ENCODE measurements at regions not wholly inside any gene's neighbourhood (a gene's known extent, or its start where the extent isn't known, plus 50 kb on each side); places are given as distances from the start of the nearest gene placed in this dataset.

DNA sequence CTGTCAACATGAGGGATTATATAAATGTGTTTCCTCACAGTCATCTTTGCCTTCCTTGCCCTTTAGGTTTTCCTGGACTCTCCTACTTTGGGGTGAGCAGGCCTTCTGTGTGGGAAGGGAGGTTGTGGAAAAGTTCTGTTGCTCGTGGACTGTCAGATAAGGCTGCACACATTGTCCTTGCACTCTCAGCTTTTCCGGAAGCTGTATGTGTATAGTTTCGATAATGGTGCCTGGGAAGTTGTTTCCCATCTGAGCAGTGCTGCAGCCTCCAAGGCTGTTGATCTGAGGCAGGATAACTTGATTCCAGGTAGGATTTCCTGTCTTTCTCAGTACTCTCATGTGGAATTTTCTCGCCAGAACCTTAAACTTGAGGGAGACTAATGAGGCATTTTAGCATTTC is 297.8 kb upstream of the AZI2 start:
- no peak for DNase-seq (ENCODE audit: low read depth in 2 of 2)

DNA sequence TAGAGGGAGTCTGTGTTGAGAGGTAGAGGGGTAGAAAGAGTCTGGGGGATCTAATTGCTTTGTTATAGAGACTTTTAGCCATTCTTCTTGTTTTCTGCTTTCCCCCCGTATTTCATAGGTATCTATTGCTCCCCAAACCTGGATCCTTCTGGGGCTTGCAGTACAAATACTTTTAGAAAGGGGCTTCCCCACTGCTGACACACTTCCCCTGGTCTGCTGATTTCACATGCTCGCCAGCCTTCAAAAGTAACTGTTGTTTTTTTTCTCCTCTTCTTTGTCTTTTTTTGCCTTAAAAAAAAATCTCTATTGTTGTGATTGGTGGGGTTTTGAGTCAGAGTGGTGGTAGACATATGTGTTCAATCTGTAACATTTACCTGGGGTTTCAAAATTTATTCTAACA is 300.6 kb upstream of the AZI2 start:
- DNase-seq (ENCODE audit: low read depth in 2 of 2) = no peak

DNA sequence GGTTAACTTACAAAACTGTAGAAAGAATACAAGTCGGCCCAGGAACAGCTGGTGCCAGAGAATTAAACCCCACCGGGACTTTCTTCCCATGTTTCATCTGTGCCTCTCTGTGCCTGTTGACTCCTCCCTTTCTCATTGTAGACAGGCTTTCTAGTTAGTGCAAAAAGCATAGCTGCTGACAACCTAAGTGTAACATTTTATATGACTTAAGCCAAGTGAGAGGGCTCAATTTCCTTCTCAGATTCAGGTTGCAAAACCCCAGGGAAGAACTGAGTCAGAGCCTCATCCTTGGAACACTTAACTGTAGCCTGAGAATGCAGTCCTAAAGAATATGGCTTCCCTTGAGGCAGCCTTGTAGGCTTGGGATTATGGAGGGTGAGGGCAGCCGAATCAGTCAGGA is 302.5 kb upstream of the AZI2 start:
- no peak for DNase-seq (ENCODE audit: low read depth in 2 of 2)

DNA sequence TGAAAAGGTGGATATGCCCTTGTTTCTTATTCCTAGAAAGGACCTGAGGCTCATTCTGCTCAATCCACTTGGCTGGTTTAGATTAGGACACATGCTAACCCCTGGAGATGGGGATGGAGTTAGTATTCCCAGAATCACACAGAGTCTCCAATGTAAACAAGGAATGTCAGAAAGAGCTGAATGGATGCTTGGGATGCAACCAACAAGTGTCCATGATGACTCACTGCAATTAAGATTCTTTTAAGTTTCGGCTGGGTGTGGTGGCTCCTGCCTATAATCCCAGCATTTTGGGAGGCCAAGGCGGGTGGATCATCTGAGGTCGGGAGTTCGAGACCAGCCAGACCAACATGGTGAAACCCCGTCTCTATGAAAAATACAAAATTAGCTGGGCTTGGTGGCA is 315.5 kb upstream of the AZI2 start:
- DNase-seq (ENCODE audit: low read depth in 2 of 2) = no peak

DNA sequence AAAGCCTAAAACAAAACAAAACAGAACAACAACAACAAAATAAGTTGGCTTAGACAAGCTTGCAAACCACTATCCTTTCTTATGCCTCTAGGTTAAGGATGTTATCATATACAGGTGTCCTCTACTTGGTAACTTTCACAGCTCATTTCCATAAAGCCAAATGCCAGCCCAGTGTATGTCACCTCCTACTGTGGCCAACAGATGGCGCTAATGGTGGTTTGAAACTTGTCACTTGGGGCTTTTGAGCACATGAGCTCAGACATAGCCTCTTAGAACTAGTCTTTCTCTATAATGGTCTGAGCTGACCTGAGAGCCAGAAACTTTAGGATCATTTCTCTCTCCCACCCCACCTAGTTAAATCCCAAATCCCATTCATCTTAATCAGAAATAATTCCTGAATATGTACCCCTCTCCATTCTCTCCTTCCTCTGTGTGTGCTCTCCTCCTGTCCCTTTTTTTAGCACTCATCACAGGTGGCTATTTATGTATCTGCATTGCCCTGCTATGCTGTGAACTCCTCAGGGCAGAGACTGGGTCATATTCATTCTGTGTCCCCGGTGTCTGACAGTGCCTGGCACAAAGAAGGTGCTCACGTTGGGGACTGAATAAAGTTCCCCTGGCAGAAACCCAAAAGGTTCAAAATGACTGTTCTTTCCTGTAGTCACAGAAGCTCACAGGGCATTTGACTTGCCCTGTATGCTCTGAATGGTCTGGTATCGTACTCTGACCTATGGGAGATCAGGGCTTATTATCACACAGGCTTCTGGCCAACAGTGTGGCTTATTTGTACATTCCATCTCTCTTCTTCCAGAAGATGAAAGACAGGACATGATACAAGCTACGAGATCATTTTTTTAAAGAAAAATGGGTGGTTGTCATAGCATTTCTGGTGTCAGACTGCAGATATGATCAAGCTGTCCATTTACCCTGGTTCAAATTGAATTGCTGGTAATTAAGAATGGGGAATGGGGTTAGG is 319.3 kb upstream of the AZI2 start:
- peak; percentile 9 to 44 for DNase-seq (ENCODE audit: low read depth in 2 of 2)

DNA sequence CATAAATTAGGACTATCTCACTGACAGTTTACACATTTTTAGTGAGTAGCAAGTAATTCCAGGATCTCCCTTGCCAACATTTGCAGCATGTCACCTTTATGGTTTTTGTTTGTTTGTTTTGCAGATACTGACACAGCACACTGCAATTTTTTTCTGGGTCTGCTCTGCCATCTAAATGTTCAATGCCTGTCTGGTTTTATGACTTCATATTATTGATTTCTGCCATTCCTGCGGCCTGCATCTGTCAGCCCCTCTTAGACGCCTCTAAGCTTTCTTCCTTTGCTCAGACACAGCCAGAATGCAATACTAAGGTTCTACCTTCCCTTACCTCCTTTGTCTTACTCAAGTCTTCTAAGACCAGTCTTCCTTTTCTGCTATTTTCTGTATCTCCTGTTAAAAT is 321.2 kb upstream of the AZI2 start:
- no peak for DNase-seq (ENCODE audit: low read depth in 2 of 2)

DNA sequence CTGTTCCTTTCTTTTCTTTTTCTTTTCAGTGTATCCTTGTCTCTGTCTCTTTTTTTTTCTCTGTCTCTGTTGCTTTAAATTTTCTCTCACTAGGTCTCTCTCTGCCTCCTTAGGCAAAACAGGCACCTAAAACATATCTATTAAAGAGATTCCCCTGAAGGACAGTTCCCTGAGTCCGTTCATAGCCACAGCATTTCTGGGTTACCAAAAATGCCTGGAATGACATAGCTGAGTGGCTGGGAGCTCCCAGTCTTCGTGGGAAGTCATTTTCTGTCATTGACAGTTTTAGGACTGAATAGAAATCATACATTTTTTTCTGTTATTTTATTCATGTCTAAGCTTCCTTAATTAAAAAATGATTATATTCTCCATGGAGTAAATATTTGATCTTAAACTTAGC is 323.8 kb upstream of the AZI2 start:
- no peak for DNase-seq (ENCODE audit: low read depth in 2 of 2)

DNA sequence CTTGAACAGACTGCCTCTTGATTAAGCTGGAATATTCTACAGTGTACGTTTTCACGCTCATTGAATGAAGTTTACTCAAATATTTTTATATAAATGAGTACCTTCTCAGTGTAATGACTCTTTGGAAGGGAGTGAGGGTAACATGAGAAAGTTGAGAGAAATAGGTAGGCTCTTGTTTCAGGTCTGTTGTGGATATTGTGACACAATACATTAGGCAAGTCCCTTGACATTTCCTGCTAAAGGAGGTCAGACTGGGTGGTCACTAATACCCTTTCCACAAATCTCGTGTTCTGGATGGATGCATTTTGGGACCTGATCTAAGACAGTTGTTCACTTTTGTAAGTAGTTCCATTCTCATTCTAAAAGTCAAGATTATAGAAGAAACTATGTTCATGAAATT is 324.8 kb upstream of the AZI2 start:
- no peak for DNase-seq (ENCODE audit: low read depth in 2 of 2)

DNA sequence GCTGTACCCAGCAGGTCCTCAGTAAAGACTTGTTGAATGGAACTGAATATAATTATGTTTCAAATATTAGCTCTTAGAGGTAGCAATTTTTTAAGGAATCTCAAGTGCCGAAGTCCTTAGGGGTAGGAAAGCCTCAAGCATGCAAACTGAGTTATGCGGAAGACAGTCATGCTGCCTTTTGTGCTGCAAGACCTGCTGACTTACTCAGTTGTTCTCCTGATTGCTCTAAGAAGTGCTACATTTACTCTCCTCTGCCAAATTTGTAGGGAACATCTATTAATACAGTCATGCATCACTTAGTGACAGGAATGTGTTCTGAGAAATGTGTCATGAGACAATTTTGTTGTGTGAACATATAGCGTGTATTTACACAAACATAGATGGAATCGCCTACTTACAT is 325.6 kb upstream of the AZI2 start:
- no peak for DNase-seq (ENCODE audit: low read depth in 2 of 2)

DNA sequence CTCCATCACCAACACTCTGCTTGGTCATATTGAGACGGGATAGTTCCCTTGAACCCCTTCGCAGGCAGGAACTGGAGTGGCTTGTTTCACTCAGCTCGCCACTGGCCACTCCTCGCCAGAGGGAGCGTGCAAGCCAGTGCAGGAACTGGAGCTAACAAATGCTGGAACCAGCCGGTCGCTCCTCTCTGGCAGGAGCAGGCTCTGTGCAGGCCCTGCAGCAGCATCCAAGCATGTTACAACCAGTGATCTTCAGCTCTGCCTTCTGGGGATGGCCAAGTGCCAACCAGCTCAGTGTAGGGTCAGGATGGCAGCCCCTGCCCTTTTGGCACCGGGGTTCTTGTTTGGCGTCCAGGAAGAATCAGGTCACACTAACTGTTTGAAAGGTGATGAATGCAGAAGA is 329.0 kb upstream of the AZI2 start:
- no peak for DNase-seq (ENCODE audit: low read depth in 2 of 2)

DNA sequence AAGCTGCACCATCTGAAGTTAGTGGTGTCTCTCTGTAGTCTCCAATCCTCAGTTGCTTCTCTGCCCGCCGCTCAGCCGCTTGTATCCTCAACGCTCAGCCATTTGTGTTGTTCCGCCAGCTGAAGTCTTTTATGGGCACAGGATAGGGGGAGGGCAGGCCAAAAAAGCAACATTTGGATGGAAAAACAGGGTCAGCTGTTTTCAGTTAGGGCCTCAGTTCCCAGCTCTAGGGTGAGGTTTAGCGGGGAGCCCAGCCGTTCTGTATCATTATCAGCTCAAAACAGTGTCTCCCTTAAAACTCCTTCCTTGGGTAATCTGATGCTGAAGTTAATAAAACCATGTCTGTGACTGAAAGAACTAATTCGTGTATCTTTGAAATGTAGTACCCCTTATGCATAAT is 329.5 kb upstream of the AZI2 start:
- DNase-seq (ENCODE audit: low read depth in 2 of 2) = no peak

DNA sequence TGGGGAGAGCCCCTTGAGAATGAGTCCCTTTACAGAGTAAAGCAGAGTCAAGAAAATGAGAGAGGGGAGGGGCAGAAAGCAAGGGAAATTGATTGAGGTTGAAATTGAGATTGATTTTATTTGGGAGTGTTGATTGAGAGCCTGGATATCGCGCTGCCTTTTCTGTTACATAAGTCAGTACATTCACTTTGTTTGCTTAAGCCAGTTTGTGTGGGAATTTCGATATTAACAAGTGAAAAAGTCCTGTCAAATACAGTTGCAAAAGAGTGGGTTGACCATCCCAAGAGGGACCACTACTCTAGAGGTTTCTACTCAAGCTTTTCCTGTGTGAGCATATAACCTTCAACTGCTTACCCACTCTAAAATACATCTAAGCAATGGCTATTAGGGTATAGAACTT is 331.4 kb upstream of the AZI2 start:
- no peak for DNase-seq (ENCODE audit: low read depth in 2 of 2)

DNA sequence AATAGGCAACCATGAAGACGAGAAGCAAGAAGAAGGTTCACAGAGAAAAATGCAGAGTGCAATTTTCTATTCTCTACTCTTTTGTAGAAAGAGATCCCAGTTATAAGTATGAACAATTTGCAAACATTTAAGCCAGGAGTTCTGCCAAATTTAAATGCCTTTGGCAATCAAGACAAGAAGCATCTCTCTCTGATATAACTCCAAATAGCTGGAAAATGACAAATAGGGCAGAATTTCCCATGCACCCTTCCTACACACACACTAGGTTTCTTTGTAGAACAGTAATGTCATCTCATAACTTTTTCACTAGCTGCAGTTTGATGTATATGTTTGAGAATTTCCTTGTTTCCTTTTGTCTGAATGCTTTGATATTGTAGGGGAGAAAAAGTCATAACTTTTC is 333.5 kb upstream of the AZI2 start:
- no peak for DNase-seq (ENCODE audit: low read depth in 2 of 2)

DNA sequence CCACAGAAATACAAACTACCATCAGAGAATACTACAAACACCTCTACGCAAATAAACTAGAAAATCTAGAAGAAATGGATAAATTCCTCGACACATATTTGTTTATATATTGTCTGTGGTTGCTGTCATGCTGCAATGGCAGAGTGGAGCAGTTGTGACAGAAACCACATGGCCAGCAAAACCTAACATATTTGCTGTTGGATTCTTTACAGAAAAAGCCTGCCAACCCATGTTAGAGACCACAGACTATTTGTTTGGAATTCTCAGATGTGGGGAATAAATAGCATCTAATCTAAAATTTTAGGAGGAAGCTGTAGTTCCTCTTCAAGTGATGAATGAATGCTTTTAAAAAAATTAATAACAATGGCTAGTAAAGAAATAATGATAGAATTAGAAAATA is 341.6 kb upstream of the AZI2 start:
- no peak for DNase-seq (ENCODE audit: low read depth in 2 of 2)

DNA sequence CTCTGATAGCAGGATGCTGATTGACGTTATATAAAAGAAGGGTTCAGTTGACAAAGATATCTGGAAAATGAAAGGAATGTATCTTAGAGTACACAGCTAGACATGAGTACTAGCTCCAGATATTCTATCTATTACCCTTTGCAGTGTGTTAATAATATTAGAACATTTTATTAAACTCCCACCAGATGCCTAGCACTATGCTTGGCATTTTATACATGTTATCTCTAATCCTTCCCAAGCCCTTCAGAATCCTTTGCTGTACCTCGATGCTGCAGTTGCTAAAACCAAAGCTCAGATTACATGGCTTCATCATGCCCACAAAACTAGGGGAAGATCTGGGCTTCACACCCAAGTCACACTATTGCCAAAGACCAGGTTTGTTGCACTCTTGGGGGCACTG is 350.1 kb upstream of the AZI2 start:
- DNase-seq (ENCODE audit: low read depth in 2 of 2) = no peak

DNA sequence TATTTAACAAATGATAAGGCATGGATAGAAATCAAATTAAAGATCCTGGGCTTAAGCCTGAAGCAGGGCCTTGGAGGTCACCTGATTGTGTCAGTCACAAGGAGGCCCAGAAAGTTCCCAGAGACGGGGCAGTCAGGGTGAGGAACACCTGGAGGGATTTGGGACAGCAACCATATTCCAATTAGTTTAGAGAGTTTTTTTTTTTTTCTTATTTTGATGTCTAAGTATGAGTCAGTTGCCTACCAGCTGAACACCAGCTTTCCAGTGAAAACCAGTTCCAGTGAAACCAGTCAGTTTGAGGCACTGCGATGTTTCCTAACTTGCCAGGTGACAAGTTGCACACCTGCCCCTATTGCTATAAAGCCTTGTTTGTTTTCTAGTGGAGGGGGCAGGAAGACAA is 350.7 kb upstream of the AZI2 start:
- DNase-seq (ENCODE audit: low read depth in 2 of 2) = no peak

DNA sequence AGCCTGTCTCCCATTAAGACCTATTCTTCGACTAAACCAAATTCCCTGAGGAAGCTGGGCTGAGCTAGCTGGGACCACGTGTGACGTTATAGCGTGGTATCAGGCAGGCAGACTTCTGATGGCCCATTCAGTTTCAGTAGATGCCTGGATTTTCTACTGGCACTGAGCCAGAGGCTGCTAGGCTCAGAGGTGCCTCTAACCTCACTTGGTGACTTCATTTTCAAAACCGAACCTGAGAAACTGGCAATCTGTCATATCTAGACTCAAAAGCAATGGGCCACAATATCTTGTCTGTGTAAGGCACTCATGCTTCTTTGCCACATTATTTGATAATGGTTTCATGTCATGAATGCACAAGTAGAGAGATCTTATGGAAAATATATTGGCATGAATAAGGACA is 352.1 kb upstream of the AZI2 start:
- DNase-seq (ENCODE audit: low read depth in 2 of 2) = no peak

DNA sequence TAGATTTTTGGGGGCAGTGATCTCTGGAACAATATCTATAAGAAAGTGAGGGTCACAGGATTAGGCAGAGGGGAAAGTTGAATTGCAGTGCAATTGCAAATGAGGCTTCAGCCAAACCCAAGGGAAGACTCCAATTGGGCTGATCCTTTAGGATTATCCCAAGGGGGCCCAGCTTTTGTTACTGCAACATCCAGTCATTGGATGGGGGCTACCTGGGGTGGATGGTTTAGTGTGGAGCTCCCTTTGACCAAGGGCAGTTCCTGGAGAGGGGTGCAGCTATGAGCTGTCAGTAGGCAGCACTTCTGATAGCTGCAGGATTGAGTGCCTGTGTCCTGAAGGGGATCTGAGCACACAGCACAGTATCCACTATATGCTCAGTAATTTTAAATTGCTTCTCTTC is 355.2 kb upstream of the AZI2 start:
- DNase-seq (ENCODE audit: low read depth in 2 of 2) = no peak

DNA sequence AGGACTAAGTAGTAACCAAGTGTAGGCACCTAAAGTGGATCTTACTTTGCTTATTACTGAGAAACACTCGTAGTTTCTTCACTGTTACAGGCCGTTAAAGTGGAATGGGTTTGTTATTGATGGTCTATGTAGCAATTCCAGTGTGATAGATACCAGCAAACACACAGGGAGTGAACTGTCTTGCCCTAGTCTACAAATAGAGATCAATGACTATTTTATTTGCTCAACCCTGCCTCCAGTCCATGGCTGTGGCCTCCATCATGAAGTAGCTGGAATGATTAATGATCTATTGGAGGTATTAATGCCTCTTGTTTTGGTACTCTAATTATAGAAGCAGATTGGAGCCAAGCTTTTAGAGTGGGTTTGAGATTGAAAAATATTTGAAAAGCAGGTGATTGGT is 362.7 kb upstream of the AZI2 start:
- no peak for DNase-seq (ENCODE audit: low read depth in 2 of 2)

DNA sequence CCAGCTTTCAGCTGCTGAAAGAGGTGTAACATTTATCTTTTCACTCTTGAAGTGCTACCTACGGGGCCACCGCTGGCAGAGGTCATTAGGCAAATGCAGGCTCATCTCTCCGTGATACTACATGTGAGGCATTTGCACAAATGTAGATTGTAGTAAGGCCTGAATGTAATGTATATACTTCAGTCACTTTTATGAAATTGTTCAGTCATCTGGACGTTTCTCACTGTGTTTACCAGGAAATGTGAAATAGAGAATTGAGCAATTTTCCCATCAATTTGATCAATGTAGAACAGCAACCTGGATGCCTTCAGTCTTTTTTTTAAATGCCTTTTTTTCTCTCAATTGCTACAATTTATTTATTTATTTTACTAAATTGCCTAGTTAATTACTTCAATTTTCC is 368.3 kb upstream of the AZI2 start:
- no peak for DNase-seq (ENCODE audit: low read depth in 2 of 2)

DNA sequence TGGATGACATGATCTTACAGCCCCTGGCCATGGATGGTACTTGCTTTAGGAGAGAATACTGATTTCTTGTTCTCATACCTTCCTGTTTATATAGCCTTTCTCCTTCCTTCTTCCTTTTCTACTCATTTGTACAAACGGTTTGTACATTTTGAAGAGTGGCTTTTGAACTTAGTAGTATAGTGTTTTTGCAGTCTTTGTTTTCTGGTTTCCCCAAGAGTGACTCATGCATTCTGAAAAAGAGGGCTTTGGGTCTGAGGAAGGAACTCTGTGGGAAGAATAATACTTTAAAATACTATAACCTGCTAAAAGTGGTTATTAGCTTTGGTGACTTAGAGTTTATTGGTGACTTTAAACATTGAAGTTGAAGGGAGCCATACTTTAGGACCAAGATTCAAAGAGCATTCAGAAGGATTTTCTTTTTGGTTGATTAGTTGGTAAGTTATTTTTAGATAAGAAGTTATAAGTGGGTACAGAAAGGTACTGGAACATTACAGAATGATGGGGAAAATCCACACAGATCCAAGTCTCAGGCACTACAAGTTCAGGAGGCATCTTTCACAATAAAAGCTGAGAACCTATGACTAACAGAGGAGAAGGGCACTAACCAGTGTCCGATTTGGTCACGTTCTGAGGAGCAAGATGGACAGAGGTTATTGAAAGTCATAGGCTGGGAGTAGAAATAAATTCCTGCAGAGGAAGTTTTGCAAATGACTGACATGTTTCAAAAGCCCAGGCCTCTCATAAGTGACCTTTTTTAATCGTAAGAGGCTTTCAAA is 369.6 kb upstream of the AZI2 start:
- no peak for DNase-seq (ENCODE audit: low read depth in 2 of 2)

DNA sequence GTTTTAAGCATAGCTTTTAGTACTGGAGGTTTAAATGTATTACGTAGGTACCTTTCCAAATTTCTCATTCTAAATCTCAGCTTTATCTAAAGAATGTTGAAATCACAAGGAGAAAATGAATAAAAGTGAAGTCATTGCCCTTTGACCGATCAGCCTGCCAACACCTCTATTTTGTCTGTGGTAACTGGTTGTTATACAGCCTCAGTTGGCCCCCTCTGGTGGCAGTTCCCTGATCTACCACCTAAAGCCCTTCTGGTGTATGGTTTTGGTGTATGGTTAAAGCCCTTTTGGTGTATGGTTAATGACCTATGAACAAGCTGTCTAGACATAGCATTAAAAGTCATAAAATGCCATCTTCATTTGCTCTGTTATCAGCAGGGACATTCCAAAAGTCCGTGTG is 378.2 kb upstream of the AZI2 start:
- peak in 1 of 2 experiments; percentile 8 for DNase-seq (ENCODE audit: low read depth in 2 of 2)

DNA sequence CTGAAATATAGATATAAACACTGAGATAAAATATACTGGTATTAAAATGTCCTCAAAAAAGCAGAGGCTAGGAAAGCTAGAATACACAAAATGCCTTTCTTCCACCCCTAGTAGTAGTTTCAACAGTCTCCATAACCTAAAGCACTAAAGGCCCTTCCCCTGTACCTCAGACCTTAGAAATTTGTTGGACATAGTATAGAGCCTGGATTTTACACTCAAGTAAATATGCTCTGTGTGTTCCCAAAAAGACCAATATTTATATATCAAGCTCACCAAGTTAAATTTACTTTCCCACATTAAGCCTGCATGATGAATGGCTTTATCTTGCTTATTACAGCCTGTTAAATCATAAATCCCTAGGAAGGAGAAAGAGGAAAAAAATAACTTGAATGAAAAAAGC is 378.7 kb upstream of the AZI2 start:
- no peak for DNase-seq (ENCODE audit: low read depth in 2 of 2)

Measured in stimulated activated CD4-positive, alpha-beta T cell treated with anti-CD3 and anti-CD28 coated beads, Interleukin-12 subunit alpha, Interleukin-12 subunit beta, amount 100 ng/mL, for 24 hours (primary cell).